ENCODE measurements at regions not wholly inside any gene's neighbourhood (a gene's known extent, or its start where the extent isn't known, plus 50 kb on each side); places are given as distances from the start of the nearest gene placed in this dataset.

DNA sequence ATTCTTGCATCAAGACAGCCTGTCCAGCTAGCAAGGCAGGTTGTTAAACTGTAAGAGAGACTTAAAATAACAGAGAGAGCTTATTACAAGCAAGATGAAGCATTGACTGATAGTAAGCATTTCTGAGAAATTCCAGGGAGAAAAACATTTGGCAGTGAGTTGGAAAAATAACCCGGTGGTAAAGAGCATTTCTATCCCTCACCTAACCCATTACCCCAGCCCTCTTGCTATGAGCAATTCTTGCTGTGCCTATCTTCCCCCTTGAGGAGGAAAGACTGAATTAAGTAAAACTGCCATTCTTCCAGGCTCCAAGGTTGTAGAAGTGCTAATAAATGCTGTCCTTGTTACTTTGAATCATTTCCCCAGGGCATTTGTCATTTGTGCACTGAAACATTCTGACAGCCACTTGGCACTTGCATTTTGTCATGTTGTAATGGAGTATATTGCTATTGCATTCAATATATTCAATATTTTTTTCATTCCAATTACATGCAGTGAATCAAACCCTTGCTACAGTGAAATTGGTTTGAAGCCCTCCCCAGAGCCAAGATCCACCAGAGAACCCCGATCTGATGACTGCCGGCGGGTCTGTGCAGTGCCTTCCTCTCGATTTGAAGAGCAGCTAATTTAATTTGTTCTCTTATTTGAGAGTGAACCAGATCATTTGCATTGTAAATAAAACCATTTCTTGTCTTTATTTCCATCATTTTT lies 291.1 kb downstream of the HIVEP2 start:
- no peaks in the 10 kb centered on the region for H4K20me1 ChIP-seq (ENCODE audit: insufficient read depth, low read length)
- H3K4me3 ChIP-seq (ENCODE audit: low read depth, low read length, poor library complexity, severe bottlenecking): no peak overlapping the region
- ChIA-PET CTCF (ENCODE audit: unreplicated experiment) (no interaction called here), POLR2A (no interaction called here)
- no peak overlapping the region for H2AFZ ChIP-seq (ENCODE audit: low read length)
- H3K4me1 ChIP-seq (ENCODE audit: insufficient read depth, low read length, poor library complexity, severe bottlenecking): no peaks in the 10 kb centered on the region
- H3K4me2 ChIP-seq (ENCODE audit: low read length): no peak overlapping the region
- no peaks in the 10 kb centered on the region for H3K9me3 ChIP-seq (ENCODE audit: low read length)
- no peaks in the 10 kb centered on the region for H3K79me2 ChIP-seq (ENCODE audit: insufficient read depth, low read depth, low read length)
- no peak overlapping the region for H3K27ac ChIP-seq (ENCODE audit: low read depth, low read length, poor library complexity, severe bottlenecking)
- DNase-seq (ENCODE audit: low spot score): no peak
- intact Hi-C loops (cut with micrococcal nuclease; ENCODE audit: unreplicated experiment): no loop called here
- H3K9me2 ChIP-seq (ENCODE audit: insufficient read depth, low read length): no peaks in the 10 kb centered on the region
- BruUV-seq (replicated peaks): no TSS peak
- TF ChIP-seq EZH2phosphoT487 (IDR thresholded peaks at IDR 0.05; ENCODE audit: borderline replicate concordance, low read depth, low read length) (no peak), CTCF (conservative IDR thresholded peaks at IDR 0.05; ENCODE audit: low read length) (no peak)
- H3K36me3 ChIP-seq (ENCODE audit: insufficient read depth, low read length): no peaks in the 10 kb centered on the region

- H3K4me3 ChIP-seq (ENCODE audit: low read depth, low read length, poor library complexity, severe bottlenecking): no peak overlapping the region
- no peak for DNase-seq (ENCODE audit: low spot score)
- no peaks in the 10 kb centered on the region for H3K9me2 ChIP-seq (ENCODE audit: insufficient read depth, low read length)
- H3K27ac ChIP-seq (ENCODE audit: low read depth, low read length, poor library complexity, severe bottlenecking): no peak overlapping the region
- H3K36me3 ChIP-seq (ENCODE audit: insufficient read depth, low read length): no peaks in the 10 kb centered on the region
- no peak for TF ChIP-seq CTCF (conservative IDR thresholded peaks at IDR 0.05; ENCODE audit: low read length)
- TF ChIP-seq EZH2phosphoT487 (IDR thresholded peaks at IDR 0.05; ENCODE audit: borderline replicate concordance, low read depth, low read length): no peak
- H3K79me2 ChIP-seq (ENCODE audit: insufficient read depth, low read depth, low read length): no peaks in the 10 kb centered on the region
- no peaks in the 10 kb centered on the region for H3K4me1 ChIP-seq (ENCODE audit: insufficient read depth, low read length, poor library complexity, severe bottlenecking)
- no TSS peak for BruUV-seq (replicated peaks)
- CTCF ChIA-PET (ENCODE audit: unreplicated experiment): no interaction called here
- intact Hi-C loops (cut with micrococcal nuclease; ENCODE audit: unreplicated experiment): no loop called here
- H4K20me1 ChIP-seq (ENCODE audit: insufficient read depth, low read length): no peaks in the 10 kb centered on the region
- H3K4me2 ChIP-seq (ENCODE audit: low read length): no peak overlapping the region
- no peaks in the 10 kb centered on the region for H3K9me3 ChIP-seq (ENCODE audit: low read length)
- no peak overlapping the region for H2AFZ ChIP-seq (ENCODE audit: low read length)
- POLR2A ChIA-PET: no interaction called here
These were observed 285.3 kb downstream of the HIVEP2 start for GRCh38 chr6:142659661-142660060.

DNA sequence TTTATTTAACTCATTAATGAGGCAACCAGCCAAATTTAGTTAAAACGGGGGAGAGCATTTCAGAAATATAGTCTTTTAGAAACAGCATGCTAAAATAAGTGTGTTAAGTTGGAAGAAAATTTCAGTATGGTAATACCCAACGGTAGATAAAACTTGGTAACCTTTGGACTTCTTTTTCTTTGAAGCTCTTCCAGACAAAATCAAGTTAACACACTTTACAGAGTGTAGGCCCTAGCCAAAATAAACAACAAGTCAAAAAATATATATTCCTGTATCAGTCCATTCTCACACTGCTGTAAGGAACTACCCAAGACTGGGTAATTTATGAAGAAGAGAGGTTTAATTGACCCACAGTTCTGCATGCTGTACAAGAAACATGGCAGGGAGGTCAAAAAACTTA lies 279.6 kb downstream of the HIVEP2 start:
- POLR2A ChIA-PET: interaction anchor here (0.7 kb wide), 1 partner anchor 943 kb away, joined by 3 read pairs; no protein-coding TSS in a partner anchor
- H3K4me2 ChIP-seq (ENCODE audit: low read length): no peak overlapping the region

More for the DNA sequence above, 279.6 kb downstream of the HIVEP2 start:
- no peaks in the 10 kb centered on the region for H3K36me3 ChIP-seq (ENCODE audit: insufficient read depth, low read length)
- no TSS peak for BruUV-seq (replicated peaks)
- H2AFZ ChIP-seq (ENCODE audit: low read length): no peak overlapping the region
- DNase-seq (ENCODE audit: low spot score): no peak
- CTCF ChIA-PET (ENCODE audit: unreplicated experiment): no interaction called here
- no peaks in the 10 kb centered on the region for H3K4me1 ChIP-seq (ENCODE audit: insufficient read depth, low read length, poor library complexity, severe bottlenecking)
- no peak overlapping the region for H3K4me3 ChIP-seq (ENCODE audit: low read depth, low read length, poor library complexity, severe bottlenecking)
- no peak overlapping the region for H3K27ac ChIP-seq (ENCODE audit: low read depth, low read length, poor library complexity, severe bottlenecking)
- H3K9me2 ChIP-seq (ENCODE audit: insufficient read depth, low read length): no peaks in the 10 kb centered on the region
- no peaks in the 10 kb centered on the region for H3K9me3 ChIP-seq (ENCODE audit: low read length)
- H4K20me1 ChIP-seq (ENCODE audit: insufficient read depth, low read length): no peaks in the 10 kb centered on the region
- TF ChIP-seq EZH2phosphoT487 (IDR thresholded peaks at IDR 0.05; ENCODE audit: borderline replicate concordance, low read depth, low read length) (no peak), CTCF (conservative IDR thresholded peaks at IDR 0.05; ENCODE audit: low read length) (no peak)
- intact Hi-C loops (cut with micrococcal nuclease; ENCODE audit: unreplicated experiment): no loop called here
- no peaks in the 10 kb centered on the region for H3K79me2 ChIP-seq (ENCODE audit: insufficient read depth, low read depth, low read length)
